ENCODE measurements at regions not wholly inside any gene's neighbourhood (a gene's known extent, or its start where the extent isn't known, plus 50 kb on each side); places are given as distances from the start of the nearest gene placed in this dataset.

DNA sequence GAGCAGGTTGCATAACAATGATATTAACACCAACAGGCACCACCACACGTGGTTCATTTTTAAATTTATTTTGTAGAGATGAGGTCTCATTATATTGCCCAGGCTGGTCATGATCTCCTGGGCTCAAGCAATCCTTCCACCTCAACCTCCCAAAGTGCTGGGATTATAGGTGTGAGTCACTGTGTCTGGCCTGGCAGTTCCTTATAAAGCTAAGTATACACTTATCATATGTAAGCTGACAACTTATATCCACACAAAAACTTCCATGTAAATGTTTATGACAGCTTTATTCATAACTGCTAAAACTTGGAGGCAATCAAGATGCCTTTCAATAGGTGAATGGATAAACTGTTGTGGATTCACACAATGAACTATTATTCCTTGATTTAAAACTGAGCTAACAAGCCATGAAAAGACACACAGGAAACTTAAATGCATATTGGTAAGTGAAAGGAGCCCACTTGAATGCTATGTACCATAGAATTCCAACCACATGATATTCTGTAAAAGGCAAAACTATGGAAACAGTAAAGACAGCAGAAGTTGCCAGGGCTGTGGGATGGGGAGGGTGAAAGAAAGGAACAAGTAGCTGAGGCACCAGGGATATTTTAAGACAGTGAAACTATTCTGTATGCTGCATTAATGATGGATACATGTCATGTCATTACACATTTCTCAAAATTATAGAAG, 156.5 kb upstream of the KCNJ18 start:
- TF ChIP-seq RAD51 (IDR thresholded peaks at IDR 0.05) (no peak), NR2C2 (IDR thresholded peaks at IDR 0.05; ENCODE audit: borderline replicate concordance, control insufficient read depth, insufficient read length, low read depth) (no peak), EZH2 (IDR thresholded peaks at IDR 0.05; ENCODE audit: borderline replicate concordance, control insufficient read depth, low read depth, low read length) (no peak), CEBPB (IDR thresholded peaks at IDR 0.05; ENCODE audit: borderline replicate concordance in 1 of 2, low read depth in 2 of 2, low read length in 2 of 2) (no peak), ASH2L (IDR thresholded peaks at IDR 0.05; ENCODE audit: borderline replicate concordance, low read depth) (no peak)
- TF ChIP-seq, protein P1, sequence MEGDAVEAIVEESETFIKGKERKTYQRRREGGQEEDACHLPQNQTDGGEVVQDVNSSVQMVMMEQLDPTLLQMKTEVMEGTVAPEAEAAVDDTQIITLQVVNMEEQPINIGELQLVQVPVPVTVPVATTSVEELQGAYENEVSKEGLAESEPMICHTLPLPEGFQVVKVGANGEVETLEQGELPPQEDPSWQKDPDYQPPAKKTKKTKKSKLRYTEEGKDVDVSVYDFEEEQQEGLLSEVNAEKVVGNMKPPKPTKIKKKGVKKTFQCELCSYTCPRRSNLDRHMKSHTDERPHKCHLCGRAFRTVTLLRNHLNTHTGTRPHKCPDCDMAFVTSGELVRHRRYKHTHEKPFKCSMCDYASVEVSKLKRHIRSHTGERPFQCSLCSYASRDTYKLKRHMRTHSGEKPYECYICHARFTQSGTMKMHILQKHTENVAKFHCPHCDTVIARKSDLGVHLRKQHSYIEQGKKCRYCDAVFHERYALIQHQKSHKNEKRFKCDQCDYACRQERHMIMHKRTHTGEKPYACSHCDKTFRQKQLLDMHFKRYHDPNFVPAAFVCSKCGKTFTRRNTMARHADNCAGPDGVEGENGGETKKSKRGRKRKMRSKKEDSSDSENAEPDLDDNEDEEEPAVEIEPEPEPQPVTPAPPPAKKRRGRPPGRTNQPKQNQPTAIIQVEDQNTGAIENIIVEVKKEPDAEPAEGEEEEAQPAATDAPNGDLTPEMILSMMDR (IDR thresholded peaks at IDR 0.05 in 2 of 3, conservative IDR thresholded peaks at IDR 0.05 in 1 of 3; ENCODE audit: control insufficient read depth in 2 of 3, extremely low read depth in 1 of 3, insufficient read depth in 1 of 3, low read depth in 3 of 3, low read length in 3 of 3) = no peak
- TF ChIP-seq, protein P2, sequence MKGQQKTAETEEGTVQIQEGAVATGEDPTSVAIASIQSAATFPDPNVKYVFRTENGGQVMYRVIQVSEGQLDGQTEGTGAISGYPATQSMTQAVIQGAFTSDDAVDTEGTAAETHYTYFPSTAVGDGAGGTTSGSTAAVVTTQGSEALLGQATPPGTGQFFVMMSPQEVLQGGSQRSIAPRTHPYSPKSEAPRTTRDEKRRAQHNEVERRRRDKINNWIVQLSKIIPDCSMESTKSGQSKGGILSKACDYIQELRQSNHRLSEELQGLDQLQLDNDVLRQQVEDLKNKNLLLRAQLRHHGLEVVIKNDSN (IDR thresholded peaks at IDR 0.05; ENCODE audit: borderline replicate concordance, extremely low read length, insufficient read depth, low read depth, low read length) = no peak
- TF ChIP-seq, protein P3, sequence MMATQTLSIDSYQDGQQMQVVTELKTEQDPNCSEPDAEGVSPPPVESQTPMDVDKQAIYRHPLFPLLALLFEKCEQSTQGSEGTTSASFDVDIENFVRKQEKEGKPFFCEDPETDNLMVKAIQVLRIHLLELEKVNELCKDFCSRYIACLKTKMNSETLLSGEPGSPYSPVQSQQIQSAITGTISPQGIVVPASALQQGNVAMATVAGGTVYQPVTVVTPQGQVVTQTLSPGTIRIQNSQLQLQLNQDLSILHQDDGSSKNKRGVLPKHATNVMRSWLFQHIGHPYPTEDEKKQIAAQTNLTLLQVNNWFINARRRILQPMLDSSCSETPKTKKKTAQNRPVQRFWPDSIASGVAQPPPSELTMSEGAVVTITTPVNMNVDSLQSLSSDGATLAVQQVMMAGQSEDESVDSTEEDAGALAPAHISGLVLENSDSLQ (IDR thresholded peaks at IDR 0.05) = no peak
